Keratinocyte (primary cell): ENCODE measurements at regions not wholly inside any gene's neighbourhood (a gene's known extent, or its start where the extent isn't known, plus 50 kb on each side); places are given as distances from the start of the nearest gene placed in this dataset.

ENCODE experiments used
- CTCF ChIP-seq, 3 experiments: IDR thresholded peaks in 1 of 3; conservative IDR thresholded peaks in 1 of 3; optimal IDR thresholded peaks in 1 of 3; 2 replicates in 2 of 3; 3 replicates in 1 of 3; pipeline versions ENCODE3 to v1.5.1; 2011; ENCODE audit warnings: low read length in 3 of 3, mild to moderate bottlenecking in 3 of 3, moderate library complexity in 2 of 3, control low read depth in 1 of 3, inconsistent platforms in 1 of 3; ENCODE audit not compliant: insufficient read depth in 2 of 3; ENCODE audit errors: extremely low read depth in 1 of 3
- EZH2 ChIP-seq: IDR thresholded peaks from one replicate; pipeline ENCODE4 v1.6.1; 2012; ENCODE audit warnings: inconsistent platforms, mild to moderate bottlenecking, low read length, moderate library complexity

- TF ChIP-seq CTCF (optimal IDR thresholded peaks at IDR 0.05 in 1 of 3, IDR thresholded peaks at IDR 0.05 in 1 of 3, conservative IDR thresholded peaks at IDR 0.05 in 1 of 3; ENCODE audit: extremely low read depth in 1 of 3, insufficient read depth in 2 of 3, low read length in 3 of 3) (no peak), EZH2 (no peak)
Observed at GRCh38 chr10:108957681-108958080, 965.6 kb downstream of the XPNPEP1 start.
